ENCODE measurements at regions not wholly inside any gene's neighbourhood (a gene's known extent, or its start where the extent isn't known, plus 50 kb on each side); places are given as distances from the start of the nearest gene placed in this dataset.
A peak's percentile ranks its signal among the peaks of the same experiment; 100 is the strongest.
"Not testable (repeated sequence)": the region's sequence is repeated elsewhere in the genome, so short reads cannot be mapped to it uniquely, and the experiment has no call there.

- DNase-seq: peak; percentile 31
These were observed 113.7 kb downstream of the TRIM27 start for GRCh38 chr6:28809947-28810658.

GRCh38 chr6:28810659-28811053, 113.1 kb downstream of the TRIM27 start:
- no peak for DNase-seq

GRCh38 chr6:28811873-28812272, 111.9 kb downstream of the TRIM27 start:
- no peak for DNase-seq

- no peak for DNase-seq
These were observed 110.8 kb downstream of the TRIM27 start for GRCh38 chr6:28812778-28813569.

GRCh38 chr6:28814032-28814976, 109.5 kb downstream of the TRIM27 start:
- no peak for DNase-seq

- no peak for DNase-seq
These were observed 107.4 kb downstream of the TRIM27 start for GRCh38 chr6:28816339-28816908.

GRCh38 chr6:28816909-28817807, 106.6 kb downstream of the TRIM27 start:
- DNase-seq: peak; percentile 17

- DNase-seq: no peak
These were observed 106.0 kb downstream of the TRIM27 start for GRCh38 chr6:28817808-28818145.

GRCh38 chr6:28824793-28825731, 98.7 kb downstream of the TRIM27 start:
- DNase-seq: peak; percentile 13

- DNase-seq: no peak
These were observed 98.0 kb downstream of the TRIM27 start for GRCh38 chr6:28825732-28826293.

GRCh38 chr6:28831683-28832082, 92.1 kb downstream of the TRIM27 start:
- DNase-seq: not testable (repeated sequence)

GRCh38 chr6:28836703-28837102, 87.1 kb downstream of the TRIM27 start:
- DNase-seq: not testable (repeated sequence)

GRCh38 chr6:28838289-28838633, 85.5 kb downstream of the TRIM27 start:
- peak; percentile 73 for DNase-seq

GRCh38 chr6:28838634-28839442, 84.9 kb downstream of the TRIM27 start:
- peak; percentile 83 for DNase-seq

GRCh38 chr6:28839443-28840120, 84.2 kb downstream of the TRIM27 start:
- DNase-seq: no peak

GRCh38 chr6:28841290-28841689, 82.5 kb downstream of the TRIM27 start:
- no peak for DNase-seq

GRCh38 chr6:28848756-28849155, 75.0 kb downstream of the TRIM27 start:
- not testable (repeated sequence) for DNase-seq
